ENCODE measurements at regions not wholly inside any gene's neighbourhood (a gene's known extent, or its start where the extent isn't known, plus 50 kb on each side); places are given as distances from the start of the nearest gene placed in this dataset.

DNA sequence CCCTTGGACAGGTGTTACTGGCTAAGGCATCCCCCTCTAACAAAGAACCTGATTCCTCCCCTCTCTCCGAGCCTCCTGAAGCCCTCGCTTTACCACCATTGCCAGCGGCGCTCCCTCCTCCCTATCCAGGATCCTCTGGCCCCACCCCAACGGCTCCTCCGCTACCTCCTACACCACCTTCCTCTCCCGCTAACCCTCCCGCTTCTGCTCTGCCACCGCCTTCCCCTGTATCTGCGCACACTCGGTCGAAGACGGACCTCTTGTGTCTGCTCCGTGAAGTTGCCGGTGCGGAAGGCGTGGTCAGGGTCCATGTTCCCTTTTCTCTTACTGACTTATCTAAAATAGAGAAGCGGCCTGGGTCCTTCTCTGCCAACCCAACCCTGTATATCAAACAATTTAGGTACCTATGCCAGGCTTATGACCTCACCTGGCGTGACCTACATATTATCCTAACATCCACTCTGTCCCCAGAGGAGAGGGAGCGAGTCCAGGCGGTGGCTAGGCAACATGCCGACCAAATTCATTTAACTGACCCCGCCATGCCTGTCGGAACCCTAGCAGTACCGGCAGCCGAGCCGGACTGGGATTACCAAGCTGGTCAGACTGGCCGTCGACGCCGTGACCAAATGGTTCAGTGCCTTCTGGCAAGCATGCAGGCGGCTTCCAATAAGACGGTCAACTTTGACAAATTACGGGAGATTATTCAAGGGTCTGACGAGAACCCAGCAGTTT is 958.9 kb downstream of the RPA4 start (continued):
- no peak for TF ChIP-seq RNF2 (IDR thresholded peaks at IDR 0.05; ENCODE audit: borderline replicate concordance, low read depth, low read length, missing control alignments, poor library complexity, severe bottlenecking)
- TF ChIP-seq MAFK (IDR thresholded peaks at IDR 0.05; ENCODE audit: low read depth, low read length) = no peak
- no peak for TF ChIP-seq TAF1 (IDR thresholded peaks at IDR 0.05; ENCODE audit: low read depth, low read length)
- TF ChIP-seq KDM4A (IDR thresholded peaks at IDR 0.05; ENCODE audit: low read depth, low read length, severe bottlenecking) = no peak
